ENCODE measurements at regions not wholly inside any gene's neighbourhood (a gene's known extent, or its start where the extent isn't known, plus 50 kb on each side); places are given as distances from the start of the nearest gene placed in this dataset.

DNA sequence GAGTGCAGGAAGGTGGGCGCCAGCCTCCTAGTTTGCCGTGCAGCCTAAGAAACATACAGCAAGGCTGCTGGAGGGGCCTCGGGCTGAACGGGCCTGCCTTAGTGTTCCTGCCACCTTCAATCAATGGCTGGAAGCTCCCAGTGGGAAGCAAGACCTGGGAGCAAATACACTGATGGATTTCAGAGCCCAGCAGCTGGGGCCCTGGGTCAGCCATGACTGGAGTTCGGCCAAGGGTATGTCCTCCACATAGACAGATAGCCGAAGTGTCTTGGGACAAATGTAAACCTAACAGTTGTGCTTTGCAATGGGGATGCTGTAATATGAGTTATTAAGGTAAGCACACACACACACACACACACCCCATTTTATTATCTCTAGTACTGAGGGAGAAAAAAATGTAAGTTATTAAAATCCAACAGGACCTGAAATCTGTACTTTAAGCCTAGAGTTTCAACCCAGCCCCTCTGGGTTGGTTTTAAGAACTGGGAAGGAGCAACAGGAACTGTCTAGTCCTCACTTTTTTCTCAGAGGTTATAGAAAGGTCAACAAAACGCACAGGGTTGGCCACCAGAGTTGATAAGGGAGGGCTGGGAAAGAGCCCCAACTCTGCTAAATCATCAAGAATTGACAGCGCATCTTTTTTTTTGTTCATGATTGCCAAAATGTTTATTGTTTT lies 50.0 kb upstream of the CELF2 start:
- H3K27me3 Mint-ChIP-seq (ENCODE audit: low read depth in 2 of 2) = peaks cover 16 to 24% of the 10 kb centered on the region in 2 donors

More for the DNA sequence above, 50.0 kb upstream of the CELF2 start:
- Histone ChIP-seq H3K27me3 (ENCODE audit: control insufficient read depth, insufficient read depth, low read length) (no peaks in the 10 kb centered on the region), H3K4me3 (ENCODE audit: low read length) (no peak overlapping the region), H3K27ac (ENCODE audit: low read length) (no peak overlapping the region), H3K36me3 (ENCODE audit: control insufficient read depth, insufficient read depth, low read length) (no peaks in the 10 kb centered on the region), H3K9me3 (ENCODE audit: control insufficient read depth, insufficient read depth, low read length) (no peaks in the 10 kb centered on the region), H3K4me1 (ENCODE audit: control insufficient read depth, insufficient read depth, low read length) (no peaks in the 10 kb centered on the region)
- no peak overlapping the region for H3K4me3 Mint-ChIP-seq
- no peak overlapping the region for H3K27ac Mint-ChIP-seq
- TF ChIP-seq, protein P1, sequence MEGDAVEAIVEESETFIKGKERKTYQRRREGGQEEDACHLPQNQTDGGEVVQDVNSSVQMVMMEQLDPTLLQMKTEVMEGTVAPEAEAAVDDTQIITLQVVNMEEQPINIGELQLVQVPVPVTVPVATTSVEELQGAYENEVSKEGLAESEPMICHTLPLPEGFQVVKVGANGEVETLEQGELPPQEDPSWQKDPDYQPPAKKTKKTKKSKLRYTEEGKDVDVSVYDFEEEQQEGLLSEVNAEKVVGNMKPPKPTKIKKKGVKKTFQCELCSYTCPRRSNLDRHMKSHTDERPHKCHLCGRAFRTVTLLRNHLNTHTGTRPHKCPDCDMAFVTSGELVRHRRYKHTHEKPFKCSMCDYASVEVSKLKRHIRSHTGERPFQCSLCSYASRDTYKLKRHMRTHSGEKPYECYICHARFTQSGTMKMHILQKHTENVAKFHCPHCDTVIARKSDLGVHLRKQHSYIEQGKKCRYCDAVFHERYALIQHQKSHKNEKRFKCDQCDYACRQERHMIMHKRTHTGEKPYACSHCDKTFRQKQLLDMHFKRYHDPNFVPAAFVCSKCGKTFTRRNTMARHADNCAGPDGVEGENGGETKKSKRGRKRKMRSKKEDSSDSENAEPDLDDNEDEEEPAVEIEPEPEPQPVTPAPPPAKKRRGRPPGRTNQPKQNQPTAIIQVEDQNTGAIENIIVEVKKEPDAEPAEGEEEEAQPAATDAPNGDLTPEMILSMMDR (IDR thresholded peaks at IDR 0.05) = no peak
- no peaks in the 10 kb centered on the region for H3K4me1 Mint-ChIP-seq
- DNase-seq (no peak), ATAC-seq (no peak)
- H3K9me3 Mint-ChIP-seq = no peaks in the 10 kb centered on the region
- intact Hi-C loops (cut with micrococcal nuclease) = no loop called here
- 87% methylated on average over 7 of the region's 8 CpGs for WGBS (ENCODE audit: insufficient coverage)
- no peaks in the 10 kb centered on the region for H3K36me3 Mint-ChIP-seq
